Right lobe of liver (tissue), 6 donors: ENCODE measurements at regions not wholly inside any gene's neighbourhood (a gene's known extent, or its start where the extent isn't known, plus 50 kb on each side); places are given as distances from the start of the nearest gene placed in this dataset.
A peak's percentile ranks its signal among the peaks of the same experiment; 100 is the strongest.
"Not testable (repeated sequence)": the region's sequence is repeated elsewhere in the genome, so short reads cannot be mapped to it uniquely, and the experiment has no call there.

ENCODE experiments used
- ATAC-seq, 4 donors: fragments of 200-7000 bp; cut with Tn5 transposase; one replicate each; pipeline ENCODE4 v1.9.1; 2020; ENCODE audit warnings: mild to moderate bottlenecking in 4 of 4, moderate library complexity in 4 of 4
- DNase-seq, 3 donors: peaks; one replicate each; pipeline ENCODE4 v3.0.0-alpha.2; 2020
- H3K27ac ChIP-seq, 3 donors: fragments of 200-600 bp; one replicate each; pipeline ENCODE4 v1.8.0; 2022
- H3K27me3 ChIP-seq, 2 donors: fragments of 200-600 bp; one replicate each; pipeline ENCODE4 v1.8.0; 2022
- H3K36me3 ChIP-seq, 4 donors: fragments of 200-600 bp; sonication (generic) in 1 of 4; one replicate each; pipeline versions ENCODE4 v1.5.1 to v1.8.0; 2017 to 2022; ENCODE audit warnings: control low read depth in 1 of 4
- H3K4me1 ChIP-seq, 4 donors: fragments of 200-600 bp; sonication (generic) in 1 of 4; one replicate each; pipeline versions ENCODE4 v1.5.1 to v1.8.0; 2017 to 2022; ENCODE audit warnings: control low read depth in 1 of 4
- H3K4me3 ChIP-seq, 3 donors: fragments of 200-600 bp; one replicate each; pipeline ENCODE4 v1.8.0; 2022
- H3K9me3 ChIP-seq, 4 donors: fragments of 200-600 bp; sonication (generic) in 1 of 4; one replicate each; pipeline versions ENCODE4 v1.5.1 to v1.8.0; 2017 to 2022; ENCODE audit warnings: control low read depth in 1 of 4
- CTCF ChIP-seq, 4 donors: fragments of 200-600 bp in 3 of 4; fragments of 450-650 bp in 1 of 4; IDR thresholded peaks; one replicate each; pipeline versions ENCODE4 v1.5.1 to v1.8.0; 2016 to 2022; ENCODE audit warnings: antibody characterized with exemption in 4 of 4, mild to moderate bottlenecking in 2 of 4
- POLR2A ChIP-seq: fragments of 450-650 bp; IDR thresholded peaks from one replicate; pipeline ENCODE4 v1.6.1; 2017; ENCODE audit warnings: antibody characterized with exemption, mild to moderate bottlenecking
- WGBS: methylation state at CpG from one replicate; pipeline ENCODE4 v1.1.6; 2018; ENCODE audit warnings: low coverage, low lambda C conversion rate; ENCODE audit not compliant: insufficient coverage; ENCODE audit errors: missing lambda C conversion rate; 5-methylcytosine and 5-hydroxymethylcytosine counted together
- intact Hi-C, 2 donors: fragments of 100-400 bp; cut with DNase I; formaldehyde crosslinking; loops; one replicate each; pipeline versions ENCODE4 v1.11.2 to v1.14.1; 2022
- donor health status: DM: no; HTN: yes; CAD: no.
- donor health status: DM: no; HTN: no; CAD: no.
- donor health status: DM: no; HTN: no; CAD: no.
- donor health status: DM: no; HTN: yes; CAD: no.
- donor health status: DM: no; HTN: yes; CAD: no.

- intact Hi-C loops: no loop called here
- no peaks in the 10 kb centered on the region for H3K36me3 ChIP-seq
- H3K4me1 ChIP-seq: peaks cover 0 to 7% (median 0%) of the 10 kb centered on the region in 4 donors
- ATAC-seq: peak in 1 of 4 donors; percentile 28
- TF ChIP-seq POLR2A (no peak), CTCF (IDR thresholded peaks at IDR 0.05) (no peak)
- no peaks in the 10 kb centered on the region for H3K9me3 ChIP-seq
- no peaks in the 10 kb centered on the region for H3K27me3 ChIP-seq
- H3K4me3 ChIP-seq: no peak overlapping the region
- WGBS: 65% methylated on average over 9 of the region's 9 CpGs
- no peak overlapping the region for H3K27ac ChIP-seq
- no peak for DNase-seq
These were observed 480.6 kb upstream of the CYLC2 start for GRCh38 chr9:102514541-102514940.

- H3K4me1 ChIP-seq: no peaks in the 10 kb centered on the region
- H3K9me3 ChIP-seq: no peaks in the 10 kb centered on the region
- no peak for ATAC-seq
- H3K27me3 ChIP-seq: no peaks in the 10 kb centered on the region
- TF ChIP-seq POLR2A (no peak), CTCF (IDR thresholded peaks at IDR 0.05) (no peak)
- 31% methylated on average over 2 of the region's 2 CpGs for WGBS
- H3K36me3 ChIP-seq: no peaks in the 10 kb centered on the region
- no peak overlapping the region for H3K27ac ChIP-seq
- DNase-seq: no peak
- no peak overlapping the region for H3K4me3 ChIP-seq
- intact Hi-C loops: no loop called here
These were observed 488.0 kb upstream of the CYLC2 start for GRCh38 chr9:102507044-102507687.

GRCh38 chr9:102506406-102506805 is 488.7 kb upstream of the CYLC2 start:
- no peaks in the 10 kb centered on the region for H3K9me3 ChIP-seq
- DNase-seq: no peak
- WGBS: 43% methylated on average over 1 of the region's 1 CpG
- TF ChIP-seq POLR2A (no peak), CTCF (IDR thresholded peaks at IDR 0.05) (no peak)
- intact Hi-C loops: no loop called here
- H3K27ac ChIP-seq: no peak overlapping the region
- H3K4me3 ChIP-seq: no peak overlapping the region
- H3K27me3 ChIP-seq: no peaks in the 10 kb centered on the region
- no peak for ATAC-seq
- no peaks in the 10 kb centered on the region for H3K36me3 ChIP-seq
- no peaks in the 10 kb centered on the region for H3K4me1 ChIP-seq

GRCh38 chr9:102499468-102499867 is 495.7 kb upstream of the CYLC2 start:
- DNase-seq (no peak), ATAC-seq (no peak)
- WGBS: 31% methylated on average over 1 of the region's 1 CpG
- Histone ChIP-seq H3K36me3 (no peaks in the 10 kb centered on the region), H3K4me1 (no peaks in the 10 kb centered on the region), H3K27me3 (no peaks in the 10 kb centered on the region), H3K9me3 (no peaks in the 10 kb centered on the region), H3K27ac (no peak overlapping the region), H3K4me3 (no peak overlapping the region)
- TF ChIP-seq CTCF (IDR thresholded peaks at IDR 0.05): no peak
- no peak for TF ChIP-seq POLR2A
- intact Hi-C loops: no loop called here

GRCh38 chr9:102497709-102498108 is 497.4 kb upstream of the CYLC2 start:
- Histone ChIP-seq H3K9me3 (no peaks in the 10 kb centered on the region), H3K4me3 (no peak overlapping the region), H3K27ac (no peak overlapping the region), H3K27me3 (no peaks in the 10 kb centered on the region), H3K4me1 (no peaks in the 10 kb centered on the region), H3K36me3 (no peaks in the 10 kb centered on the region)
- DNase-seq: no peak
- 85% methylated on average over 7 of the region's 9 CpGs for WGBS
- ATAC-seq: no peak
- intact Hi-C loops: no loop called here
- TF ChIP-seq CTCF (IDR thresholded peaks at IDR 0.05) (no peak), POLR2A (no peak)

GRCh38 chr9:102486976-102487375 is 508.2 kb upstream of the CYLC2 start:
- ATAC-seq, DNase-seq, H3K9me3 ChIP-seq, H3K4me3 ChIP-seq, H3K4me1 ChIP-seq, H3K27ac ChIP-seq, H3K36me3 ChIP-seq, H3K27me3 ChIP-seq, intact Hi-C loops: not testable (repeated sequence)
- no CpG with 5 or more reads among the region's 25 CpGs for WGBS
